ENCODE measurements at regions not wholly inside any gene's neighbourhood (a gene's known extent, or its start where the extent isn't known, plus 50 kb on each side); places are given as distances from the start of the nearest gene placed in this dataset.

DNA sequence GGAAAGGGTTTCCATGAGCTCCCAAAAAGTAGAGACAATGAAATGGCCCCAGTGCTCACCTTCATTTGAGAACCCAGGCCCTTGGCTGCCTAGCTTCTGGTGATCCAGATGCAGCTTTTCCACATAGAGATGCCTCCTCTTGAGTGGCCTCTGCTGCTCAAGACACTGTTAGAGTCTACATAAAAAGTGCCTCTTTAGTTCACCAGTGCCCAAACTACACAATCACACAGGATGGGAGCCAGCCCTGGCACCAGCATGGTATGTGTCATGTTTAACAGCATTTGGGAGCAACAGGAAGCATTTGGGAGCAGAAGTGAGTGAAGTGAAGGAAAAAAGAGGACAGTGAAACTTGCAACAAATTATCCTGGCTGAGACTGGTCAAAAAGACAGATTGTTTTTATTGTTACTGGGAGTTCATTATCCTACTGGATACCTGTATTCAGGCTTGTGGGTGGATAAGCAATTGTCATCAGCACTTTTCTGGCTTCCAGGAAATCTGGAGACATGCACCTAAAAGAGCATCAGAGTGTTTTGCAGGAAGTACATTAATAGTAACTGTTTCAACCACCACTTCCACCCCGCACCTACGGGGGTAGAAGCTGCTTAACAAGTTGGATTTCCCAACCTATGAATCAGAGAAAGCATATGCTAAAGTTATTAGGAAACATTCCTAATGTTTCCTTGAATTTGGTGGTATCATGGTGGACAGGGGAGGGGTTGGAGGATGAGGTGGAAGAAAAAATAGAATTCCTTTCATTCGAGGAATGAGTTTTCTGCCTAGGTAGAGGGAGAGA, 416.2 kb downstream of the IGSF11 start:
- TF ChIP-seq, protein P1, sequence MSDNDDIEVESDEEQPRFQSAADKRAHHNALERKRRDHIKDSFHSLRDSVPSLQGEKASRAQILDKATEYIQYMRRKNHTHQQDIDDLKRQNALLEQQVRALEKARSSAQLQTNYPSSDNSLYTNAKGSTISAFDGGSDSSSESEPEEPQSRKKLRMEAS (IDR thresholded peaks at IDR 0.05; ENCODE audit: low read depth, low read length): no peak
- no peak for TF ChIP-seq MYC (IDR thresholded peaks at IDR 0.05; ENCODE audit: low read depth, low read length)
- TF ChIP-seq POLR2A (IDR thresholded peaks at IDR 0.05; ENCODE audit: extremely low read depth, insufficient read length): no peak
- TF ChIP-seq, protein P2, sequence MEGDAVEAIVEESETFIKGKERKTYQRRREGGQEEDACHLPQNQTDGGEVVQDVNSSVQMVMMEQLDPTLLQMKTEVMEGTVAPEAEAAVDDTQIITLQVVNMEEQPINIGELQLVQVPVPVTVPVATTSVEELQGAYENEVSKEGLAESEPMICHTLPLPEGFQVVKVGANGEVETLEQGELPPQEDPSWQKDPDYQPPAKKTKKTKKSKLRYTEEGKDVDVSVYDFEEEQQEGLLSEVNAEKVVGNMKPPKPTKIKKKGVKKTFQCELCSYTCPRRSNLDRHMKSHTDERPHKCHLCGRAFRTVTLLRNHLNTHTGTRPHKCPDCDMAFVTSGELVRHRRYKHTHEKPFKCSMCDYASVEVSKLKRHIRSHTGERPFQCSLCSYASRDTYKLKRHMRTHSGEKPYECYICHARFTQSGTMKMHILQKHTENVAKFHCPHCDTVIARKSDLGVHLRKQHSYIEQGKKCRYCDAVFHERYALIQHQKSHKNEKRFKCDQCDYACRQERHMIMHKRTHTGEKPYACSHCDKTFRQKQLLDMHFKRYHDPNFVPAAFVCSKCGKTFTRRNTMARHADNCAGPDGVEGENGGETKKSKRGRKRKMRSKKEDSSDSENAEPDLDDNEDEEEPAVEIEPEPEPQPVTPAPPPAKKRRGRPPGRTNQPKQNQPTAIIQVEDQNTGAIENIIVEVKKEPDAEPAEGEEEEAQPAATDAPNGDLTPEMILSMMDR (IDR thresholded peaks at IDR 0.05; ENCODE audit: low read depth, low read length): no peak
- no peak overlapping the region for H3K4me3 ChIP-seq (ENCODE audit: low read depth, low read length)
- DNase-seq (ENCODE audit: low read depth): no peak

DNA sequence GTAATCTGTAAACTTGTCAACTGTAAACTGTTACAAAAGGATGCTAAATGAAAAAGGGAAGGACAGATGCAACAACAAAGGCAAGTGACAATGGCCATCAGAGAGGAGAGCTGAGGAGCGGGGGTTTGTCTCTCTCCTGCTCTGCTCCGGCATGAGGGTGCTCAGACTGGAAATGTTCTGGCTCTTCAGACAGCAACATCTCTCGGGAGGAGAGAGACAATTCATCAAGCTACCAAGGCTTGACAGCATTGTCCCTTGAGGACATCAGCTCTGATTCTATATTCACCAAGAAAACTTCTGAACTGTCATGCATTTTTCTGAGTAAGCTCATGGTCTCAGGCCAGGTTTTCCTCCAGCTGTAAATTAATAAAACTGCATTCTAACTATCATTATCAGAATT, 408.2 kb downstream of the IGSF11 start:
- H3K4me3 ChIP-seq (ENCODE audit: low read depth, low read length): no peak overlapping the region
- TF ChIP-seq POLR2A (IDR thresholded peaks at IDR 0.05; ENCODE audit: extremely low read depth, insufficient read length) (no peak), MYC (IDR thresholded peaks at IDR 0.05; ENCODE audit: low read depth, low read length) (no peak)
- TF ChIP-seq, protein P2 (IDR thresholded peaks at IDR 0.05; ENCODE audit: low read depth, low read length): no peak
- TF ChIP-seq, protein P1 (IDR thresholded peaks at IDR 0.05; ENCODE audit: low read depth, low read length): no peak
- DNase-seq (ENCODE audit: low read depth): no peak

DNA sequence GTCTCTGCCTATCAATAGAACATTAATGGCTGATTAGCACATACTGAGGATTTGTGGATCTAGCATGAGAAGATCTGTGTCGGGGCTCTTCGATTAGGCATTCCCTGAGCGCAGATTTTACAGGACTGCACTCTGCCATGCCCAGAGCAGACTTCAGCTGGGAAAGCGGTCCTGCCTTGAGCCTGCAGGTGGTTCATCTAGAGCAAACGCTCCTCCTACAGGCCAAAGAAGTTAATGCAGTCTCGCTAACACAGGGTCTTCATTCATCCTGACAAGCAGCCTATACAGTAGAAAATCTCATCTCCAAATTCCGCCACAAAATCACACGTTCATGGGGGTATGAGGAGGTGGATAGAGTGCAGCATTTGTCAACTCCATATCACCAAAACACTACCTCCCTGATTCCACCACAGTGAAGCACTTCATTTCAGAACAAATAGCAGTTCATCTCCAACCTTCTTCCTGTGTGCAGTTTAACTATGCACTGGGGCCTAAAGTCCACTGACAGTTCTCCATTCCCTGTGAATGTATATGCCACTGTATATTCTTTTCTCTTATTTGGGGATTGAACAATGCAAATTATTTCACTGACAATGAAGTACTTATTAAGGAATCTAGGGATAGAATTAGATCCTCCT, 405.8 kb downstream of the IGSF11 start:
- TF ChIP-seq, protein P1 (IDR thresholded peaks at IDR 0.05; ENCODE audit: low read depth, low read length): no peak
- TF ChIP-seq MYC (IDR thresholded peaks at IDR 0.05; ENCODE audit: low read depth, low read length): no peak
- TF ChIP-seq POLR2A (IDR thresholded peaks at IDR 0.05; ENCODE audit: extremely low read depth, insufficient read length): no peak
- TF ChIP-seq, protein P2 (IDR thresholded peaks at IDR 0.05; ENCODE audit: low read depth, low read length): peak; percentile 74
- peak; percentile 63 for DNase-seq (ENCODE audit: low read depth)
- H3K4me3 ChIP-seq (ENCODE audit: low read depth, low read length): no peak overlapping the region

DNA sequence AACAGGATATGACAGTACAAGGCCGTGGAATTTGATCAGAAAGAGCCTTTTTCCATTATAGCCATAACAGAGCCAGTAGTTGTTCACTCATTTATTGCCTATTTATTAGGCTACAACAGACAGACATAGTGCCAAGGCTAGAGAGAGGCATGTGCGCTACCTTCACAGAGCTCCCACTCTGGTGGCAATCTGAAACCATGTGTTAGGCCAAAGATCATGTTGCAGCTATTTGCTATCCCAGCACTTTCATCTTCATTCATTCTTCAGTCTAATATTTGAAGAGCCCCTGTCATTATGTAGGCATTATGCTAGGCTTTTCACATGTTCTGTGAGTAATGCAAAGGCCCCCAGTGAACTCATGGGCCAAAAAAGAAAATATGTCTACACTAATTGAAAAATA, 404.8 kb downstream of the IGSF11 start:
- TF ChIP-seq, protein P2 (IDR thresholded peaks at IDR 0.05; ENCODE audit: low read depth, low read length): no peak
- TF ChIP-seq, protein P1 (IDR thresholded peaks at IDR 0.05; ENCODE audit: low read depth, low read length): no peak
- TF ChIP-seq POLR2A (IDR thresholded peaks at IDR 0.05; ENCODE audit: extremely low read depth, insufficient read length) (no peak), MYC (IDR thresholded peaks at IDR 0.05; ENCODE audit: low read depth, low read length) (no peak)
- no peak for DNase-seq (ENCODE audit: low read depth)
- no peak overlapping the region for H3K4me3 ChIP-seq (ENCODE audit: low read depth, low read length)

DNA sequence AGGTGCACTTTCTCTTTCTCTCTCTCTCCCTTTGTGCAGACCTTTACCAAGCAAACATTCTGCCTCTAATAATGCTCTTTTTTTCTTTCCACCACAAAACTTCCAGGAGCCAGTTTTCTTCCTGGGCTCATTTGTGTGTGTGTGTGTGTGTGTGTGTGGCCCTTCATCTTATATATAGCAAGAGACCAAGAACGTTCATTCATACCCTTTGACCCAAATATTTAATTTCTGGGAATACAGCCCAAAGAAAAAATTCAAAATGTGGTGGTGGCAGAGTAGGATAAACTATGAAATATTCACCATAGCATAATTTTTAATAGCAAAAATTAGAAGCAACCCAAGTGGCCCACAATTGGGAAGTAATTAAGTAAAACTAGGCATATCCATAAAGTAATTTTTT, 398.9 kb downstream of the IGSF11 start:
- TF ChIP-seq MYC (IDR thresholded peaks at IDR 0.05; ENCODE audit: low read depth, low read length) (no peak), POLR2A (IDR thresholded peaks at IDR 0.05; ENCODE audit: extremely low read depth, insufficient read length) (no peak)
- TF ChIP-seq, protein P1 (IDR thresholded peaks at IDR 0.05; ENCODE audit: low read depth, low read length): no peak
- TF ChIP-seq, protein P2 (IDR thresholded peaks at IDR 0.05; ENCODE audit: low read depth, low read length): no peak
- no peak for DNase-seq (ENCODE audit: low read depth)
- H3K4me3 ChIP-seq (ENCODE audit: low read depth, low read length): no peak overlapping the region
